PC-3 (cell line): ENCODE measurements at regions not wholly inside any gene's neighbourhood (a gene's known extent, or its start where the extent isn't known, plus 50 kb on each side); places are given as distances from the start of the nearest gene placed in this dataset.

Experiments
- EZH2 ChIP-seq: fragments of 300-600 bp; sonication (generic); IDR thresholded peaks from one replicate; pipeline ENCODE4 v1.6.1; 2017; ENCODE audit warnings: antibody characterized with exemption, mild to moderate bottlenecking, low read length; ENCODE audit not compliant: unreplicated experiment
- EZH2phosphoT487 ChIP-seq: fragments of 300-600 bp; sonication (generic); IDR thresholded peaks from 2 replicates; pipeline ENCODE4 v1.6.1; 2018; ENCODE audit warnings: mild to moderate bottlenecking, antibody characterized with exemption, low read length, borderline replicate concordance
- TF ChIP-seq, protein P1 (sequence below): fragments of 300-600 bp; sonication (generic); conservative IDR thresholded peaks from 2 replicates; pipeline ENCODE4 v1.5.1; 2017; ENCODE audit warnings: antibody characterized with exemption, low read depth, mild to moderate bottlenecking, low read length

DNA sequence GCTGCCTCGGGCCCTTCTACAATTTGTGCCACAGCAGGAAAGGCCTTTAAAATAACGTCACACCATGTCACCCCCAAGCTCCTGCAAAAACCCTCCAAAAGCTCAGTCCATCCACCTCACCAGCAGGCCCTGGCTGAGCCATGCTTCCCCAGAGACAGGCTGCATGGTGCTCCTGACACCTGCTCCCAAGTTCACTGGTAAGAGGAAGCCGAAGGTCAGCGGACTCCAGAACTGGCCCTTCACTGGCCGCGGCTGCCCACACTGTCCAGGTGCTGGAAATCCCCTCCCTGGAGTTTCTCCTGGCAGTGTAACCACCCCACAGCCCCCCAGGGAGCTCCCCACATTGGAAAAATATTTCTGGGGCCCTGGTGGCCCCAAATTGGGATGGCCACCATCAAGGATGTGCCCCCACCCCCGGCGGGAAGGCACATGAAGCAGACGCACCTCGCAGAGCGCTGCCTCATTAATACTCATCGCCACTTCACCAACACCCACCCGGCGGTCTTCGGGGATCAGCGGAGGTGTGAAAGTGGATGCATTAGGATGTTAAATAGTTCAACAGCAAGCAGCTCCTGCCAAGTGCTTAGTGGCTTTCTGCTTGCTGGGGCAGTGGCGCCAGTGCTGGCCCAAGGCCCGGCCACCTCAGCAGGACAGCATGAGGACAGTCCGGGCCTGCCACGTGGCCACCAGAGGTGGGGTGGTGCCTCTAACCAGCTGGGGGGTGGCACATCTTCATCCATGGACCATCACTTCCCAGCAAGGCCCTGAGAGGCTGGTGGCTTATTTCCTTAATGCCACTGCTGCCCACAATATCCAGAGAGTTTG lies 146.1 kb upstream of the IQSEC1 start:
- TF ChIP-seq, protein P1, sequence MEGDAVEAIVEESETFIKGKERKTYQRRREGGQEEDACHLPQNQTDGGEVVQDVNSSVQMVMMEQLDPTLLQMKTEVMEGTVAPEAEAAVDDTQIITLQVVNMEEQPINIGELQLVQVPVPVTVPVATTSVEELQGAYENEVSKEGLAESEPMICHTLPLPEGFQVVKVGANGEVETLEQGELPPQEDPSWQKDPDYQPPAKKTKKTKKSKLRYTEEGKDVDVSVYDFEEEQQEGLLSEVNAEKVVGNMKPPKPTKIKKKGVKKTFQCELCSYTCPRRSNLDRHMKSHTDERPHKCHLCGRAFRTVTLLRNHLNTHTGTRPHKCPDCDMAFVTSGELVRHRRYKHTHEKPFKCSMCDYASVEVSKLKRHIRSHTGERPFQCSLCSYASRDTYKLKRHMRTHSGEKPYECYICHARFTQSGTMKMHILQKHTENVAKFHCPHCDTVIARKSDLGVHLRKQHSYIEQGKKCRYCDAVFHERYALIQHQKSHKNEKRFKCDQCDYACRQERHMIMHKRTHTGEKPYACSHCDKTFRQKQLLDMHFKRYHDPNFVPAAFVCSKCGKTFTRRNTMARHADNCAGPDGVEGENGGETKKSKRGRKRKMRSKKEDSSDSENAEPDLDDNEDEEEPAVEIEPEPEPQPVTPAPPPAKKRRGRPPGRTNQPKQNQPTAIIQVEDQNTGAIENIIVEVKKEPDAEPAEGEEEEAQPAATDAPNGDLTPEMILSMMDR: no peak
- TF ChIP-seq EZH2: no peak
- TF ChIP-seq EZH2phosphoT487: no peak
